NCI-H128 (cell line): ENCODE measurements at regions not wholly inside any gene's neighbourhood (a gene's known extent, or its start where the extent isn't known, plus 50 kb on each side); places are given as distances from the start of the nearest gene placed in this dataset.
"Not testable (repeated sequence)": the region's sequence is repeated elsewhere in the genome, so short reads cannot be mapped to it uniquely, and the experiment has no call there.

Experiments
- DNase-seq: peaks from one replicate; lab custom pipeline; 2025; ENCODE audit not compliant: unreplicated experiment; lab: John Stamatoyannopoulos, UW

GRCh38 chr13:44300895-44301638, 72.6 kb upstream of the SERP2 start:
- DNase-seq = no peak

GRCh38 chr13:44301639-44302015, 72.0 kb upstream of the SERP2 start:
- DNase-seq = no peak

GRCh38 chr13:44302233-44302632, 71.4 kb upstream of the SERP2 start:
- no peak for DNase-seq

GRCh38 chr13:44302940-44303575, 70.6 kb upstream of the SERP2 start:
- DNase-seq = no peak

GRCh38 chr13:44303681-44304432, 69.8 kb upstream of the SERP2 start:
- DNase-seq = no peak

- DNase-seq = no peak
Measured at GRCh38 chr13:44304433-44304725, 69.2 kb upstream of the SERP2 start.

GRCh38 chr13:44305286-44305685, 68.3 kb upstream of the SERP2 start:
- no peak for DNase-seq

- DNase-seq = no peak
Measured at GRCh38 chr13:44305917-44306370, 67.7 kb upstream of the SERP2 start.

GRCh38 chr13:44306371-44307192, 67.0 kb upstream of the SERP2 start:
- DNase-seq = no peak

GRCh38 chr13:44307255-44307654, 66.4 kb upstream of the SERP2 start:
- no peak for DNase-seq

- no peak for DNase-seq
Measured at GRCh38 chr13:44307844-44308243, 65.8 kb upstream of the SERP2 start.

GRCh38 chr13:44308352-44308751, 65.3 kb upstream of the SERP2 start:
- DNase-seq = no peak

GRCh38 chr13:44309794-44310757, 63.5 kb upstream of the SERP2 start:
- no peak for DNase-seq

- DNase-seq = no peak
Measured at GRCh38 chr13:44311011-44311780, 62.4 kb upstream of the SERP2 start.

- no peak for DNase-seq
Measured at GRCh38 chr13:44312131-44312530, 61.5 kb upstream of the SERP2 start.

- no peak for DNase-seq
Measured at GRCh38 chr13:44312834-44313551, 60.6 kb upstream of the SERP2 start.

- DNase-seq = no peak
Measured at GRCh38 chr13:44313674-44314073, 60.0 kb upstream of the SERP2 start.

- DNase-seq = not testable (repeated sequence)
Measured at GRCh38 chr13:44314160-44314559, 59.5 kb upstream of the SERP2 start.

- DNase-seq = no peak
Measured at GRCh38 chr13:44317752-44318151, 55.9 kb upstream of the SERP2 start.
